GM19240 (cell line): ENCODE measurements at regions not wholly inside any gene's neighbourhood (a gene's known extent, or its start where the extent isn't known, plus 50 kb on each side); places are given as distances from the start of the nearest gene placed in this dataset.
"Not testable (repeated sequence)": the region's sequence is repeated elsewhere in the genome, so short reads cannot be mapped to it uniquely, and the experiment has no call there.

ENCODE experiments used
- DNase-seq: peaks from one replicate; pipeline ENCODE4 v3.0.0; 2011; ENCODE audit warnings: low spot score; ENCODE audit not compliant: insufficient read length

- DNase-seq, result no peak
Measured at GRCh38 chr14:46147452-46147851, 504.1 kb downstream of the RPL10L start.

DNA sequence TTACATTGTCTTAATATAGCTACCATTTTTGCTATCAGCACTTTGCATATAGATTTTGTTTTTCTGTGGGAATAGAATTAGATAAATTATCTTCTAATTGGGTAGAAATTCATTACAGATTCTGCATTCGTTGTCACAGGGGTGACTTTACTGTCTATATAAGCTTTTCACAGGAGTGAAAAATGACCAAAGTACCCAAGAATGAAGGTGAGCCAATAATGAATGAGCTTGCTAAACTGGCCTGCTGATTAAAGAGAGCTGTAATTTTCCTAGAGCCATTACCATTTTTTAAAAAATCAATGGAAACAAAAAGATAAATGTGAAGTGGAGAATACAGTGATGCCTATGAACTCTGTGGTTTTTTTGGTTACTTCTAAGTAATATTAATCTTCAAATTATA lies 504.6 kb downstream of the RPL10L start:
- DNase-seq, result no peak

DNA sequence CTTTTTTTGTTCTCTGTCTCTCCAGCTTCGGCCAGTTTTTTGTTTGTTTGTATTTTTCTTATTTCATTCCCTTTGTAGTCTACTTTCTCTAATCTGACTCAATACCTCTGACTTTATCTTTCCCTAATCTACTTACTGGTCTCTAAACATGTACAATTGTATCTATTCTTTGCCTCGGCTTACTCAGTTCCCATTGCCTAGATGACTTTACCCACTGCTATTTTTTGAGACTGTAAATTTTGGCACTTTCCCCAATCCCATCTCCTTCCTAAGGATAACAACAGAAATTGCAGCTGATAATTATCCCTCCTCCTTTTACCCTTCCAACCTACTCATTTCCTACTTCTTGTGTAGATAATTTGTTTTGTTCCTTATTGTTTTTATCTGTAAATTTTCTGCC lies 511.1 kb downstream of the RPL10L start:
- DNase-seq, result no peak

DNA sequence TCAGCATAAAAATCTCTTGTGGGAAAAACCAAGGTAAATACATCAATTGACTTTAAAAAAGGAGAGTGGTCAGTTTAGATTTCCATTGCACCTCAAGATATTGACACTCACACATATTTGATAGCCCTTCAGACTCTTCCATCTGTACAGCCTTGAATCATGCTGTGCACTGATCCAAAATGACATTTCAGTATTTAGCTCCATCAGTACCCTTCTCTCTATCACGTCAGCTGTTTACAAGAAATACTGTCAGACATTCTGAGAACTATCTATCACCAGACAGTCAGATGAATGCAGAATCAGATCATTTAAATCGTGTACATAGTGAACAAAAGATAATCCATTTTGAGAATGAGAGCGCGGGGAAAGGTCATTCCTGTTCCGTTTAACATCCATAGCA lies 511.9 kb downstream of the RPL10L start:
- DNase-seq, result no peak

GRCh38 chr14:46137786-46138185 lies 513.8 kb downstream of the RPL10L start:
- DNase-seq, result no peak

- DNase-seq, result no peak
Measured at GRCh38 chr14:46136456-46136855, 515.1 kb downstream of the RPL10L start.

DNA sequence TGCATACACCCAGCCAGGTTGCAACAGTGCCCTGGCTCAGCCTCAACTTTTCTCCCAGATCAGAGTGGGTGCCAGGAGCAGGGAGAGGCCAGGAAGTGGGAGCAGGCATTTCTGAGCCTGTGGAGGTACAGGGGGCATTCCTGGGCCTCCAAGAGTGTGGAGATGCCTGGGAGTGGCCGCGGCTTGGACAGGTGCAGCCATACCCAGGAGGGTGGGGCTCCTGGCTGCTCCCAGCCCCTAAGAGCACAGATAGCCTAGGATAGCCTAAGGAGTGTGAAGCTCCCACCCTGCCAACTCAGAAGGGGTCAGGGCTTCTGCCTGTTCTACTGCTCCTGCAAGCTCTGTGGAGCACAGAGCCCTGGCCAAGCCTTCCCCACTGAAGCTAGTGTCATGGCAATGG lies 543.4 kb downstream of the RPL10L start:
- no peak for DNase-seq

DNA sequence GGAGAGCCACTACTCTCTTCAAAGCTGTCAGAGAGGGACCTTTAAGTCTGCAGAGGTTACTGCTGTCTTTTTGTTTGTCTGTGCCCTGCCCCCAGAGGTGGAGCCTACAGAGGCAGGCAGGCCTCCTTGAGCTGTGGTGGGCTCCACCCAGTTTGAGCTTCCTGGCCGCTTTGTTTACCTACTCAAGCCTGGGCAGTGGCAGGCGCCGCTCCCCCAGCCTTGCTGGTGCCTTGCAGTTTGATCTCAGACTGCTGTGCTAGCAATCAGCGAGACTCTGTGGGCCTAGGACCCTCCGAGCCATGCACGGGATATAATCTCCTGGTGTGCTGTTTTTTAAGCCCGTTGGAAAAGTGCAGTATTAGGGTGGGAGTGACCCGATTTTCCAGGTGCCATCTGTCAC lies 550.7 kb downstream of the RPL10L start:
- not testable (repeated sequence) for DNase-seq

- no peak for DNase-seq
Measured at GRCh38 chr14:46091819-46092218, 559.8 kb downstream of the RPL10L start.

- DNase-seq, result no peak
Measured at GRCh38 chr14:46087604-46088003, 564.0 kb downstream of the RPL10L start.

GRCh38 chr14:46074061-46074460 lies 577.5 kb downstream of the RPL10L start:
- no peak for DNase-seq

- DNase-seq, result no peak
Measured at GRCh38 chr14:46063872-46064271, 587.7 kb downstream of the RPL10L start.

DNA sequence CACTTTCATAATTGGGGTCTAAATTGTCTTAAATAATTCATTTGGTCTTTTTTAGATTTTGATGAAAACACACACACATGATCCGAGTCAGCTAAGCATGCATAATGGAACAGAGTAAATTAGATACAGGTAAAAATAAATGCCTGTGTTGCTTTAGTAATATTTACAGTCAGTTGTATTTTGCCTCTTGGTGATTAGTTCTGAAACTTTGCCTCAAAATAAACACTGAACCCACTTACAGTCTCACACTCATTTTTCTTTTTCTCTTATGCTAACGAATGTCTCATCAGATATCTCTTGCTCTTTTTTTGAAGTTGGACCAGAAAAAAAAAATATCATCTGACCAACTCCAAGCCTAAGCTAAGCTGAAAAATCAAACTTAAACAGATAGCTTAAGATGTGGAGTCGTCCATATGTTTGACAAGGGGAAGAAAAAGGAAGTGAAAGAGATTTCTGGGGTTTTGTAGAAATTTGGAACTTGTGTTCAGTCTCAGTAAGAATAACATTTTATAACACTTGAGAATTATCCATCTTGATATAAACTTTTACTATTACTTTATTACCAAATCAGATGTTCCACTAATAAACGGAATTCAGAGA lies 592.5 kb downstream of the RPL10L start:
- DNase-seq, result no peak

- no peak for DNase-seq
Measured at GRCh38 chr14:46057799-46058198, 593.8 kb downstream of the RPL10L start.

GRCh38 chr14:46054526-46054925 lies 597.1 kb downstream of the RPL10L start:
- no peak for DNase-seq

GRCh38 chr14:46053221-46053620 lies 598.4 kb downstream of the RPL10L start:
- no peak for DNase-seq

GRCh38 chr14:46051796-46052195 lies 599.8 kb downstream of the RPL10L start:
- no peak for DNase-seq

GRCh38 chr14:46048127-46048526 lies 603.5 kb downstream of the RPL10L start:
- DNase-seq, result no peak

DNA sequence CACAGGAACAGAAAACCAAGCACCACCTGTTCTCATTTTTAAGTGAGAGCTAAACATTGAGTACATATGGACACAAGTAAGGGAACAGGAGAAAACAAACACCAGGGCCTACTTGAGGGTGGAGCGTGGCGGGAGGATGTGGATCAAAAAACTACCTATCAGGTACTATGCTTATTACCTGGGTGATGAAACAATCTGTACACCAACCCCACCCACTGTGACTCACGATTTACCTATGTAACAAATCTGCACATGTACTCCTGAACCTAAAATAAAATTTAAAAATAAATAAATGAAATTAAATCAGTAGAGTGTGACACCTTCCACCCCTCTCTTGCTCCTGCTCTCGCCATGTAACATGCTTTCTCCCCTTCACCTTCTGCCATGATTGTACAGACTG lies 615.5 kb downstream of the RPL10L start:
- DNase-seq, result no peak

- DNase-seq, result no peak
Measured at GRCh38 chr14:46034305-46034704, 617.3 kb downstream of the RPL10L start.

- no peak for DNase-seq
Measured at GRCh38 chr14:46018846-46019420, 632.6 kb downstream of the RPL10L start.

DNA sequence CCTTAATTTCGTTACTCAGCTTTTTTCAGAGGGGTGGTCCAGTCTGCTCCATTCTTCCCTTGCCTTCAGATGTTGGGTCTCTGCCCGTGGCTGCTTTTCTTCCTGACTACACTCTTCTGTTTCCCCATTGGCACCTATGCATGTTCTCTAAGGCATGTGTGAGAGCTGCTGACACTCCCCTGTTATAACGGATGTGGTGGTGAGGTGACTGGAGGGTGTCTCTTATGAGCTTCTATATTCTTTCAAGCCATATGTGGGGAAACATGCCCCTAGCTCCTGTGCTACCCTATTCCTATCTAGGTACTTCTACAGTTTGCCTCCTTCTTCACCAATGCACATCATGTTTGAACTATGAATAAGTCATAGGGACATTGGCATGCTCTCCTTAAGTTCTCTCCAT lies 643.2 kb downstream of the RPL10L start:
- DNase-seq, result no peak

DNA sequence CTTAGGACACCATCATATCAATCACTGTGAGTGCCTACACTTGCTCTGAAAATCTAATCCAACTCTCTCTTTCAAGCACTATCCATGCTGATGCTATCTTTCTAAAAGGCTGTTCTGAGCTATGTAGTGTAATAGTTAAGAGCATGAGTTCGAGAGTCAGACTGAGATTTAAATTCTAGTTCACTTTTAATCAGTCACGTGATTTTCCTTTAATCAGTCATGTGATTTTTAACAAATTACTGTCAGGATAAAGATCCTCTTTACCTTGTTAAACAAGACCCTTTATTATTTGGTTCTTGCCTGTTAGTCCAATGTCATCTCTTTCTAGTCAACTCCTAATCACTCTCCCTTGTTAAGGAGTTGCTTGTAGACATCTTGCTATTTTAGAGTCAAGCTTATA lies 653.0 kb downstream of the RPL10L start:
- DNase-seq, result no peak

GRCh38 chr14:45990252-45990651 lies 661.3 kb downstream of the RPL10L start:
- no peak for DNase-seq
